ENCODE measurements at regions not wholly inside any gene's neighbourhood (a gene's known extent, or its start where the extent isn't known, plus 50 kb on each side); places are given as distances from the start of the nearest gene placed in this dataset.

- TF ChIP-seq POLR2A (IDR thresholded peaks at IDR 0.05) = no peak
- no peak for TF ChIP-seq CTCF (IDR thresholded peaks at IDR 0.05)
Observed at GRCh38 chr12:94031763-94032162, 116.6 kb upstream of the PLXNC1 start.

Measured in esophagus squamous epithelium (tissue), 4 donors.